ENCODE measurements at regions not wholly inside any gene's neighbourhood (a gene's known extent, or its start where the extent isn't known, plus 50 kb on each side); places are given as distances from the start of the nearest gene placed in this dataset.

DNA sequence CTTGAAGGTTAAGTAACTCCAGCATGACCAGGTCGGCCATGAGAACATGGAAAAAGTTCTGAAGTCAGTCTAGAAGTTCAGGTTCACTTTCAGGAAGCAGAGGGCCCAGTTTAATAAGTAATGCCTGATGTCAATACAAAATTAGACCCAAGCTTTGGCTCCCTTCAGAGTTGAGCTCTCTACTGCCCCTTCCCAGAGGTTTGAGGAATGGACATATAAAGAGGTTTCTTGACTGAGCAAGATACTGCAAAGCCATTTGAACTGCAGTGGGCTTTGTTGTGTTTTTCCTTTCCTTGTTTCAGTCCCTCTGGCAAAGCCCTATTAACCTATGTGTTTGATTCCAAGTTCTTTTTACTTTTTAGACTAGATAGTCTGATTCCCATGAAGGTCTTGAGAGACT lies 97.8 kb upstream of the PREP start:
- H3K36me3 ChIP-seq (ENCODE audit: control insufficient read depth in 2 of 2, extremely low read depth in 1 of 2, insufficient read depth in 2 of 2, low read length in 2 of 2) = no peaks in the 10 kb centered on the region
- TF ChIP-seq MYC (IDR thresholded peaks at IDR 0.05; ENCODE audit: low read depth, low read length) = no peak
- no peak for TF ChIP-seq FOS (IDR thresholded peaks at IDR 0.05; ENCODE audit: borderline replicate concordance, insufficient read depth, low read length)
- TF ChIP-seq EZH2 (IDR thresholded peaks at IDR 0.05; ENCODE audit: borderline replicate concordance, low read depth, low read length, severe bottlenecking) = no peak
- TF ChIP-seq POLR2AphosphoS5 (IDR thresholded peaks at IDR 0.05; ENCODE audit: insufficient read depth, low read depth, low read length) = no peak
- no peak for TF ChIP-seq JUN (IDR thresholded peaks at IDR 0.05; ENCODE audit: borderline replicate concordance, insufficient read depth, insufficient read length, low read depth)
- TF ChIP-seq POLR2A (IDR thresholded peaks at IDR 0.05; ENCODE audit: low read depth, low read length) = no peak

DNA sequence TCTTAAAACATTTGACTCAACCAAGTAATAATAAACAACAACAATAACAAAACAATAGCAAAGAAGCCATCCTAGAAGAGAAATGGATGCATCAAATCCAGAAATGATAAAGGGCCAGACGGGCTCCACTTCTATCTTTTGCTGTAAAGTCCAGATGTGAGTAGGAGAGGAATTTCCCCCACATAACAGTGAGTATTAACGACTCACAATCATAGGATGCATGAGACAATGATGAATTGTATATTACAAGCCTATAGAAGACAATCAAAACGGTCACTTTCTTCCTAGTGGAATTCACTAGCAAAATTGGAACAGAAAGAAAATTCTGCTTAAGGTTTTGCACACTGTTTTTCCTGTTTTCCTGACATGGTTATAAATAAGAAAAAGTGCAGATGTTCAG lies 97.0 kb upstream of the PREP start:
- H3K9me1 ChIP-seq (replicated peaks; ENCODE audit: control insufficient read depth, extremely low read depth, insufficient read depth, low read length) = no peaks in the 10 kb centered on the region
- FAIRE-seq = no peak
- DNase-seq (ENCODE audit: low read depth, low spot score) = no peak
- no peak overlapping the region for H3K4me2 ChIP-seq (ENCODE audit: insufficient read depth, low read length)
- ChIA-PET POLR2A (no interaction called here), CTCF (interaction anchor here (2.2 kb wide), 1 partner anchor 68 kb away, joined by 10 read pairs; no protein-coding TSS in a partner anchor)
- no peaks in the 10 kb centered on the region for H3K36me3 ChIP-seq (ENCODE audit: control insufficient read depth in 2 of 2, extremely low read depth in 1 of 2, insufficient read depth in 2 of 2, low read length in 2 of 2)
- H3K27me3 ChIP-seq (ENCODE audit: control insufficient read depth in 2 of 2, insufficient read depth in 2 of 2, low read length in 2 of 2) = peaks cover 9 to 11% of the 10 kb centered on the region in 2 experiments
- no TSS peak for BruUV-seq (replicated peaks)
- intact Hi-C loops (cut with micrococcal nuclease) = no loop called here
- H4K20me1 ChIP-seq (replicated peaks; ENCODE audit: control insufficient read depth, extremely low read depth, insufficient read depth, low read length) = no peaks in the 10 kb centered on the region
- no peak overlapping the region for H2AFZ ChIP-seq (ENCODE audit: low read depth, low read length)
- no peaks in the 10 kb centered on the region for H3K9me3 ChIP-seq (replicated peaks; ENCODE audit: control insufficient read depth, insufficient read depth, low read length)
- H3K79me2 ChIP-seq (ENCODE audit: control insufficient read depth, insufficient read depth, low read length) = no peaks in the 10 kb centered on the region
- no peak overlapping the region for H3K4me3 ChIP-seq (replicated peaks in 1 of 3; ENCODE audit: insufficient read depth in 1 of 3, low read depth in 1 of 3, low read length in 3 of 3)
- H3K9ac ChIP-seq (replicated peaks; ENCODE audit: extremely low read depth, insufficient read depth, low read length) = no peak overlapping the region
- H3K27ac ChIP-seq (ENCODE audit: insufficient read depth, low read depth, low read length) = no peak overlapping the region
- TF ChIP-seq FOS (IDR thresholded peaks at IDR 0.05; ENCODE audit: borderline replicate concordance, insufficient read depth, low read length) = no peak
- TF ChIP-seq JUN (IDR thresholded peaks at IDR 0.05; ENCODE audit: borderline replicate concordance, insufficient read depth, insufficient read length, low read depth) = no peak
- TF ChIP-seq, protein P1, sequence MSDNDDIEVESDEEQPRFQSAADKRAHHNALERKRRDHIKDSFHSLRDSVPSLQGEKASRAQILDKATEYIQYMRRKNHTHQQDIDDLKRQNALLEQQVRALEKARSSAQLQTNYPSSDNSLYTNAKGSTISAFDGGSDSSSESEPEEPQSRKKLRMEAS (IDR thresholded peaks at IDR 0.05; ENCODE audit: insufficient read depth, insufficient read length) = no peak
- no peak for TF ChIP-seq MYC (IDR thresholded peaks at IDR 0.05; ENCODE audit: low read depth, low read length)
- TF ChIP-seq POLR2AphosphoS5 (IDR thresholded peaks at IDR 0.05; ENCODE audit: insufficient read depth, low read depth, low read length) = no peak
- TF ChIP-seq, protein P2, sequence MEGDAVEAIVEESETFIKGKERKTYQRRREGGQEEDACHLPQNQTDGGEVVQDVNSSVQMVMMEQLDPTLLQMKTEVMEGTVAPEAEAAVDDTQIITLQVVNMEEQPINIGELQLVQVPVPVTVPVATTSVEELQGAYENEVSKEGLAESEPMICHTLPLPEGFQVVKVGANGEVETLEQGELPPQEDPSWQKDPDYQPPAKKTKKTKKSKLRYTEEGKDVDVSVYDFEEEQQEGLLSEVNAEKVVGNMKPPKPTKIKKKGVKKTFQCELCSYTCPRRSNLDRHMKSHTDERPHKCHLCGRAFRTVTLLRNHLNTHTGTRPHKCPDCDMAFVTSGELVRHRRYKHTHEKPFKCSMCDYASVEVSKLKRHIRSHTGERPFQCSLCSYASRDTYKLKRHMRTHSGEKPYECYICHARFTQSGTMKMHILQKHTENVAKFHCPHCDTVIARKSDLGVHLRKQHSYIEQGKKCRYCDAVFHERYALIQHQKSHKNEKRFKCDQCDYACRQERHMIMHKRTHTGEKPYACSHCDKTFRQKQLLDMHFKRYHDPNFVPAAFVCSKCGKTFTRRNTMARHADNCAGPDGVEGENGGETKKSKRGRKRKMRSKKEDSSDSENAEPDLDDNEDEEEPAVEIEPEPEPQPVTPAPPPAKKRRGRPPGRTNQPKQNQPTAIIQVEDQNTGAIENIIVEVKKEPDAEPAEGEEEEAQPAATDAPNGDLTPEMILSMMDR (IDR thresholded peaks at IDR 0.05; ENCODE audit: extremely low read depth in 1 of 2, insufficient read depth in 1 of 2, low read depth in 1 of 2, low read length in 2 of 2) = no peak
- TF ChIP-seq EZH2 (IDR thresholded peaks at IDR 0.05; ENCODE audit: borderline replicate concordance, low read depth, low read length, severe bottlenecking) = no peak
- TF ChIP-seq POLR2A (IDR thresholded peaks at IDR 0.05; ENCODE audit: low read depth, low read length) = no peak
- no peak for TF ChIP-seq GATA2 (IDR thresholded peaks at IDR 0.05; ENCODE audit: insufficient read depth, insufficient read length, low read depth, low read length)
- no peaks in the 10 kb centered on the region for H3K4me1 ChIP-seq (ENCODE audit: control insufficient read depth, extremely low read depth, insufficient read depth, low read length)
- dilution Hi-C loops (cut with MboI; ENCODE audit: extremely low pct_ligation_motif_present, low sequenced_read_pairs) = no loop called here

More for the DNA sequence above, 97.8 kb upstream of the PREP start:
- Histone ChIP-seq H4K20me1 (replicated peaks; ENCODE audit: control insufficient read depth, extremely low read depth, insufficient read depth, low read length) (no peaks in the 10 kb centered on the region), H3K4me3 (replicated peaks in 1 of 3; ENCODE audit: insufficient read depth in 1 of 3, low read depth in 1 of 3, low read length in 3 of 3) (no peak overlapping the region), H3K27me3 (ENCODE audit: control insufficient read depth in 2 of 2, insufficient read depth in 2 of 2, low read length in 2 of 2) (peaks cover 9 to 11% of the 10 kb centered on the region in 2 experiments), H3K27ac (ENCODE audit: insufficient read depth, low read depth, low read length) (no peak overlapping the region), H2AFZ (ENCODE audit: low read depth, low read length) (no peak overlapping the region), H3K79me2 (ENCODE audit: control insufficient read depth, insufficient read depth, low read length) (no peaks in the 10 kb centered on the region), H3K4me1 (ENCODE audit: control insufficient read depth, extremely low read depth, insufficient read depth, low read length) (no peaks in the 10 kb centered on the region), H3K9me1 (replicated peaks; ENCODE audit: control insufficient read depth, extremely low read depth, insufficient read depth, low read length) (no peaks in the 10 kb centered on the region), H3K4me2 (ENCODE audit: insufficient read depth, low read length) (no peak overlapping the region), H3K9me3 (replicated peaks; ENCODE audit: control insufficient read depth, insufficient read depth, low read length) (no peaks in the 10 kb centered on the region), H3K9ac (replicated peaks; ENCODE audit: extremely low read depth, insufficient read depth, low read length) (no peak overlapping the region)
- ChIA-PET POLR2A (no interaction called here), CTCF (interaction anchor here (2.2 kb wide), 1 partner anchor 69 kb away, joined by 10 read pairs; no protein-coding TSS in a partner anchor)
- no TSS peak for BruUV-seq (replicated peaks)
- dilution Hi-C loops (cut with MboI; ENCODE audit: extremely low pct_ligation_motif_present, low sequenced_read_pairs) (no loop called here), intact Hi-C loops (cut with micrococcal nuclease) (no loop called here)
- FAIRE-seq (no peak), DNase-seq (ENCODE audit: low read depth, low spot score) (no peak)
